ENCODE measurements at regions not wholly inside any gene's neighbourhood (a gene's known extent, or its start where the extent isn't known, plus 50 kb on each side); places are given as distances from the start of the nearest gene placed in this dataset.

- no peak for DNase-seq (ENCODE audit: extremely low read depth, insufficient read length)
- TF ChIP-seq CTCF (IDR thresholded peaks at IDR 0.05; ENCODE audit: insufficient read depth, low read length, poor library complexity, severe bottlenecking): no peak
- H3K36me3 ChIP-seq (ENCODE audit: control insufficient read depth, insufficient read depth, low read length): no peaks in the 10 kb centered on the region
- H3K27me3 ChIP-seq (replicated peaks; ENCODE audit: control insufficient read depth, insufficient read depth, low read length): no peaks in the 10 kb centered on the region
- no peak overlapping the region for H3K4me3 ChIP-seq (replicated peaks; ENCODE audit: low read depth, low read length)
Observed at GRCh38 chr2:21945658-21946057, 821.9 kb downstream of the TDRD15 start.

- no peaks in the 10 kb centered on the region for H3K36me3 ChIP-seq (ENCODE audit: control insufficient read depth, insufficient read depth, low read length)
- no peak for DNase-seq (ENCODE audit: extremely low read depth, insufficient read length)
- no peak for TF ChIP-seq CTCF (IDR thresholded peaks at IDR 0.05; ENCODE audit: insufficient read depth, low read length, poor library complexity, severe bottlenecking)
- H3K4me3 ChIP-seq (replicated peaks; ENCODE audit: low read depth, low read length): no peak overlapping the region
- H3K27me3 ChIP-seq (replicated peaks; ENCODE audit: control insufficient read depth, insufficient read depth, low read length): no peaks in the 10 kb centered on the region
Observed at GRCh38 chr2:21947046-21947445, 823.3 kb downstream of the TDRD15 start.

GRCh38 chr2:21966139-21966538 is 842.4 kb downstream of the TDRD15 start:
- H3K27me3 ChIP-seq (replicated peaks; ENCODE audit: control insufficient read depth, insufficient read depth, low read length): no peaks in the 10 kb centered on the region
- H3K36me3 ChIP-seq (ENCODE audit: control insufficient read depth, insufficient read depth, low read length): no peaks in the 10 kb centered on the region
- H3K4me3 ChIP-seq (replicated peaks; ENCODE audit: low read depth, low read length): no peak overlapping the region
- DNase-seq (ENCODE audit: extremely low read depth, insufficient read length): no peak
- no peak for TF ChIP-seq CTCF (IDR thresholded peaks at IDR 0.05; ENCODE audit: insufficient read depth, low read length, poor library complexity, severe bottlenecking)

GRCh38 chr2:21970971-21971370 is 847.2 kb downstream of the TDRD15 start:
- H3K4me3 ChIP-seq (replicated peaks; ENCODE audit: low read depth, low read length): no peak overlapping the region
- no peak for DNase-seq (ENCODE audit: extremely low read depth, insufficient read length)
- no peaks in the 10 kb centered on the region for H3K36me3 ChIP-seq (ENCODE audit: control insufficient read depth, insufficient read depth, low read length)
- TF ChIP-seq CTCF (IDR thresholded peaks at IDR 0.05; ENCODE audit: insufficient read depth, low read length, poor library complexity, severe bottlenecking): no peak
- no peaks in the 10 kb centered on the region for H3K27me3 ChIP-seq (replicated peaks; ENCODE audit: control insufficient read depth, insufficient read depth, low read length)

GRCh38 chr2:21972586-21972985 is 848.8 kb downstream of the TDRD15 start:
- no peak overlapping the region for H3K4me3 ChIP-seq (replicated peaks; ENCODE audit: low read depth, low read length)
- TF ChIP-seq CTCF (IDR thresholded peaks at IDR 0.05; ENCODE audit: insufficient read depth, low read length, poor library complexity, severe bottlenecking): no peak
- H3K27me3 ChIP-seq (replicated peaks; ENCODE audit: control insufficient read depth, insufficient read depth, low read length): no peaks in the 10 kb centered on the region
- no peak for DNase-seq (ENCODE audit: extremely low read depth, insufficient read length)
- H3K36me3 ChIP-seq (ENCODE audit: control insufficient read depth, insufficient read depth, low read length): no peaks in the 10 kb centered on the region

GRCh38 chr2:21981127-21981526 is 857.4 kb downstream of the TDRD15 start:
- no peak for DNase-seq (ENCODE audit: extremely low read depth, insufficient read length)
- Histone ChIP-seq H3K4me3 (replicated peaks; ENCODE audit: low read depth, low read length) (no peak overlapping the region), H3K27me3 (replicated peaks; ENCODE audit: control insufficient read depth, insufficient read depth, low read length) (no peaks in the 10 kb centered on the region), H3K36me3 (ENCODE audit: control insufficient read depth, insufficient read depth, low read length) (no peaks in the 10 kb centered on the region)
- TF ChIP-seq CTCF (IDR thresholded peaks at IDR 0.05; ENCODE audit: insufficient read depth, low read length, poor library complexity, severe bottlenecking): no peak
